NT2/D1 (cell line): ENCODE measurements at regions not wholly inside any gene's neighbourhood (a gene's known extent, or its start where the extent isn't known, plus 50 kb on each side); places are given as distances from the start of the nearest gene placed in this dataset.

Source experiments
- YY1 ChIP-seq: IDR thresholded peaks from 2 replicates; pipeline ENCODE4 v1.6.1; 2011; ENCODE audit not compliant: insufficient read length, insufficient read depth
- ZNF274 ChIP-seq: IDR thresholded peaks from 2 replicates; pipeline ENCODE4 v1.6.1; 2011; ENCODE audit warnings: mild to moderate bottlenecking, low read depth, low read length

GRCh38 chr16:65731833-65732232, 610.0 kb upstream of the CDH11 start:
- TF ChIP-seq YY1 (no peak), ZNF274 (no peak)
